ENCODE measurements at regions not wholly inside any gene's neighbourhood (a gene's known extent, or its start where the extent isn't known, plus 50 kb on each side); places are given as distances from the start of the nearest gene placed in this dataset.
A peak's percentile ranks its signal among the peaks of the same experiment; 100 is the strongest.

GRCh38 chr6:169913096-169913638 is 161.7 kb downstream of the ERMARD start:
- Histone ChIP-seq H3K36me3 (replicated peaks in 1 of 2; ENCODE audit: control insufficient read depth in 1 of 2, insufficient read depth in 2 of 2, low read length in 2 of 2) (no peaks in the 10 kb centered on the region), H4K20me1 (ENCODE audit: insufficient read depth, low read length) (no peaks in the 10 kb centered on the region), H2AFZ (ENCODE audit: insufficient read depth, low read depth, low read length, poor library complexity, severe bottlenecking) (no peak overlapping the region), H3K9ac (ENCODE audit: insufficient read depth, low read length, poor library complexity, severe bottlenecking) (no peak overlapping the region), H3K9me3 (replicated peaks in 1 of 2; ENCODE audit: control insufficient read depth in 1 of 2, insufficient read depth in 1 of 2, low read length in 2 of 2) (no peaks in the 10 kb centered on the region), H3K79me2 (ENCODE audit: insufficient read depth, low read length) (no peaks in the 10 kb centered on the region), H3K4me1 (ENCODE audit: control insufficient read depth in 1 of 2, insufficient read depth in 2 of 2, low read length in 2 of 2) (peaks cover 18 to 24% of the 10 kb centered on the region in 2 donors), H3K4me2 (replicated peaks; ENCODE audit: extremely low read depth, low read length, poor library complexity, severe bottlenecking) (peak overlapping the region; percentile 51), H3K4me3 (replicated peaks in 1 of 3; ENCODE audit: low read depth in 2 of 3, low read length in 3 of 3) (peak overlapping the region in 2 of 3 experiments; percentile 20 to 51), H3K27me3 (ENCODE audit: control insufficient read depth in 2 of 2, insufficient read depth in 2 of 2, low read length in 2 of 2) (no peaks in the 10 kb centered on the region), H3K27ac (ENCODE audit: low read depth in 1 of 2, low read length in 2 of 2) (peak overlapping the region; percentile 7 to 64)
- Mint-ChIP-seq H3K27me3 (ENCODE audit: low read depth in 3 of 3) (peaks cover 0 to 3% (median 1%) of the 10 kb centered on the region in 3 donors), H3K4me1 (peaks cover 22% of the 10 kb centered on the region), H3K27ac (peak overlapping the region; percentile 67 to 91 (median 79)), H3K9me3 (peaks cover 0 to 3% (median 0%) of the 10 kb centered on the region in 7 donors), H3K4me3 (peak overlapping the region; percentile 68 to 87), H3K36me3 (no peaks in the 10 kb centered on the region)
- TF ChIP-seq, protein P1, sequence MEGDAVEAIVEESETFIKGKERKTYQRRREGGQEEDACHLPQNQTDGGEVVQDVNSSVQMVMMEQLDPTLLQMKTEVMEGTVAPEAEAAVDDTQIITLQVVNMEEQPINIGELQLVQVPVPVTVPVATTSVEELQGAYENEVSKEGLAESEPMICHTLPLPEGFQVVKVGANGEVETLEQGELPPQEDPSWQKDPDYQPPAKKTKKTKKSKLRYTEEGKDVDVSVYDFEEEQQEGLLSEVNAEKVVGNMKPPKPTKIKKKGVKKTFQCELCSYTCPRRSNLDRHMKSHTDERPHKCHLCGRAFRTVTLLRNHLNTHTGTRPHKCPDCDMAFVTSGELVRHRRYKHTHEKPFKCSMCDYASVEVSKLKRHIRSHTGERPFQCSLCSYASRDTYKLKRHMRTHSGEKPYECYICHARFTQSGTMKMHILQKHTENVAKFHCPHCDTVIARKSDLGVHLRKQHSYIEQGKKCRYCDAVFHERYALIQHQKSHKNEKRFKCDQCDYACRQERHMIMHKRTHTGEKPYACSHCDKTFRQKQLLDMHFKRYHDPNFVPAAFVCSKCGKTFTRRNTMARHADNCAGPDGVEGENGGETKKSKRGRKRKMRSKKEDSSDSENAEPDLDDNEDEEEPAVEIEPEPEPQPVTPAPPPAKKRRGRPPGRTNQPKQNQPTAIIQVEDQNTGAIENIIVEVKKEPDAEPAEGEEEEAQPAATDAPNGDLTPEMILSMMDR (IDR thresholded peaks at IDR 0.05): no peak
- intact Hi-C loops (cut with micrococcal nuclease): no loop called here
- 0% methylated on average over 4 of the region's 4 CpGs for WGBS (ENCODE audit: insufficient coverage)
- peak in 2 of 3 donors; percentile 14 to 28 for DNase-seq

GRCh38 chr6:169912266-169913095 is 161.1 kb downstream of the ERMARD start:
- Histone ChIP-seq H3K27me3 (ENCODE audit: control insufficient read depth in 2 of 2, insufficient read depth in 2 of 2, low read length in 2 of 2) (no peaks in the 10 kb centered on the region), H4K20me1 (ENCODE audit: insufficient read depth, low read length) (no peaks in the 10 kb centered on the region), H3K27ac (ENCODE audit: low read depth in 1 of 2, low read length in 2 of 2) (peak overlapping the region; percentile 7 to 64), H3K79me2 (ENCODE audit: insufficient read depth, low read length) (no peaks in the 10 kb centered on the region), H3K9ac (ENCODE audit: insufficient read depth, low read length, poor library complexity, severe bottlenecking) (no peak overlapping the region), H2AFZ (ENCODE audit: insufficient read depth, low read depth, low read length, poor library complexity, severe bottlenecking) (no peak overlapping the region), H3K4me3 (replicated peaks in 1 of 3; ENCODE audit: low read depth in 2 of 3, low read length in 3 of 3) (peak overlapping the region in 2 of 3 experiments; percentile 20 to 51), H3K4me1 (ENCODE audit: control insufficient read depth in 1 of 2, insufficient read depth in 2 of 2, low read length in 2 of 2) (peaks cover 18 to 24% of the 10 kb centered on the region in 2 donors), H3K9me3 (replicated peaks in 1 of 2; ENCODE audit: control insufficient read depth in 1 of 2, insufficient read depth in 1 of 2, low read length in 2 of 2) (no peaks in the 10 kb centered on the region), H3K36me3 (replicated peaks in 1 of 2; ENCODE audit: control insufficient read depth in 1 of 2, insufficient read depth in 2 of 2, low read length in 2 of 2) (no peaks in the 10 kb centered on the region), H3K4me2 (replicated peaks; ENCODE audit: extremely low read depth, low read length, poor library complexity, severe bottlenecking) (peak overlapping the region; percentile 51)
- peaks cover 0 to 3% (median 2%) of the 10 kb centered on the region in 3 donors for H3K27me3 Mint-ChIP-seq (ENCODE audit: low read depth in 3 of 3)
- DNase-seq: peak; percentile 53 to 80 (median 58)
- H3K27ac Mint-ChIP-seq: peak overlapping the region; percentile 67 to 91 (median 79)
- peaks cover 0 to 3% (median 0%) of the 10 kb centered on the region in 7 donors for H3K9me3 Mint-ChIP-seq
- H3K4me1 Mint-ChIP-seq: peaks cover 22% of the 10 kb centered on the region
- H3K36me3 Mint-ChIP-seq: no peaks in the 10 kb centered on the region
- intact Hi-C loops (cut with micrococcal nuclease): no loop called here
- WGBS (ENCODE audit: insufficient coverage): 72% methylated on average over 14 of the region's 21 CpGs
- TF ChIP-seq, protein P1 (IDR thresholded peaks at IDR 0.05): no peak
- H3K4me3 Mint-ChIP-seq: peak overlapping the region; percentile 68 to 87

Measured in CD14-positive monocyte (primary cell).